GM19463 (cell line): ENCODE measurements at regions not wholly inside any gene's neighbourhood (a gene's known extent, or its start where the extent isn't known, plus 50 kb on each side); places are given as distances from the start of the nearest gene placed in this dataset.

Experiments used
- ATAC-seq: cut with Tn5 transposase; IDR thresholded peaks from one replicate; pipeline ENCODE4 v1.9.1; 2021; ENCODE audit warnings: mild to moderate bottlenecking, moderate library complexity; ENCODE audit not compliant: unreplicated experiment

GRCh38 chr16:17885659-17886207 is 415.0 kb upstream of the XYLT1 start:
- ATAC-seq, result no peak

- ATAC-seq, result no peak
These were observed 407.1 kb upstream of the XYLT1 start for GRCh38 chr16:17877821-17878360.

- no peak for ATAC-seq
These were observed 396.2 kb upstream of the XYLT1 start for GRCh38 chr16:17866996-17867395.

- ATAC-seq, result no peak
These were observed 391.3 kb upstream of the XYLT1 start for GRCh38 chr16:17861981-17862479.

GRCh38 chr16:17858061-17858460 is 387.3 kb upstream of the XYLT1 start:
- ATAC-seq, result no peak

GRCh38 chr16:17853958-17854357 is 383.2 kb upstream of the XYLT1 start:
- ATAC-seq, result no peak

- no peak for ATAC-seq
These were observed 382.4 kb upstream of the XYLT1 start for GRCh38 chr16:17852977-17853702.

GRCh38 chr16:17850581-17851250 is 380.0 kb upstream of the XYLT1 start:
- ATAC-seq, result no peak

- no peak for ATAC-seq
These were observed 376.6 kb upstream of the XYLT1 start for GRCh38 chr16:17847234-17847795.

- no peak for ATAC-seq
These were observed 375.3 kb upstream of the XYLT1 start for GRCh38 chr16:17846030-17846429.

- no peak for ATAC-seq
These were observed 374.3 kb upstream of the XYLT1 start for GRCh38 chr16:17845031-17845430.

GRCh38 chr16:17843905-17844304 is 373.1 kb upstream of the XYLT1 start:
- no peak for ATAC-seq

- ATAC-seq, result no peak
These were observed 369.1 kb upstream of the XYLT1 start for GRCh38 chr16:17839907-17840306.

- ATAC-seq, result no peak
These were observed 368.5 kb upstream of the XYLT1 start for GRCh38 chr16:17839272-17839671.

GRCh38 chr16:17836868-17837602 is 366.3 kb upstream of the XYLT1 start:
- no peak for ATAC-seq

- no peak for ATAC-seq
These were observed 364.5 kb upstream of the XYLT1 start for GRCh38 chr16:17835118-17835876.

- ATAC-seq, result no peak
These were observed 362.0 kb upstream of the XYLT1 start for GRCh38 chr16:17832738-17833137.

GRCh38 chr16:17831330-17831729 is 360.6 kb upstream of the XYLT1 start:
- no peak for ATAC-seq

GRCh38 chr16:17830651-17831050 is 359.9 kb upstream of the XYLT1 start:
- no peak for ATAC-seq

- no peak for ATAC-seq
These were observed 359.1 kb upstream of the XYLT1 start for GRCh38 chr16:17829811-17830210.
